ENCODE measurements at regions not wholly inside any gene's neighbourhood (a gene's known extent, or its start where the extent isn't known, plus 50 kb on each side); places are given as distances from the start of the nearest gene placed in this dataset.

DNA sequence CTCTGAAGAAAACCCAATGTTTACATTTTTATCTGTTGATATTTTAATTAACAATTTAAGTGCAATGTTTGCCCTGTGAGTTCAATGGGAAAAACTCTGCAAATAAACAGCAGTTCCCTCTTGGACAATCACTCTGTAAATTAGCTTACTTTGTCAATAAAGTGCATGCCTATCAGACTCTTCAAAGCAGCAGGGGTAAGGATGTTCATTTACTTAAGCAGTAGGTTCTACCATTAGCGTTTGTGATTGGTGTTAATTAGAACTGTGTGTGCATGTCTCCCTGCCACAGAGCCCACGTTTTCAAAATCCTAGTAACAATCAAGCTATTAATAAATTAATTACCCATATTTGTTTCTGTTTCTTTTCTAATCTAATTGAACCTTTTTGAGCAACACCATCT lies 1921.6 kb upstream of the WWC1 start:
- Histone ChIP-seq H4K20me1 (ENCODE audit: insufficient read depth) (no peaks in the 10 kb centered on the region), H3K4me2 (ENCODE audit: unreplicated experiment) (no peak overlapping the region), H3K4me1 (ENCODE audit: insufficient read depth) (no peaks in the 10 kb centered on the region), H3K79me2 (ENCODE audit: insufficient read depth) (no peaks in the 10 kb centered on the region), H2AFZ (no peak overlapping the region), H3K27ac (no peak overlapping the region), H3F3A (ENCODE audit: insufficient read depth) (no peaks in the 10 kb centered on the region), H3K9ac (no peak overlapping the region), H3K4me3 (no peak overlapping the region), H3K36me3 (ENCODE audit: low read depth) (no peaks in the 10 kb centered on the region), H3K9me3 (ENCODE audit: low read depth) (no peaks in the 10 kb centered on the region), H3K27me3 (replicated peaks; ENCODE audit: insufficient read depth) (no peaks in the 10 kb centered on the region), H3K9me2 (ENCODE audit: insufficient read depth) (no peaks in the 10 kb centered on the region)
- in situ Hi-C loops (cut with MboI) = no loop called here
- 7 to 8% methylated on average over 2 of the region's 2 CpGs for WGBS, 2 experiments (ENCODE audit: low coverage in 1 of 2, low lambda C conversion rate in 2 of 2, missing lambda C conversion rate in 2 of 2)
- no peak for DNase-seq
- TF ChIP-seq EZH2 (IDR thresholded peaks at IDR 0.05; ENCODE audit: insufficient read depth, poor library complexity, severe bottlenecking) (no peak), EZH2phosphoT487 (IDR thresholded peaks at IDR 0.05; ENCODE audit: insufficient read depth, low read depth) (no peak)

DNA sequence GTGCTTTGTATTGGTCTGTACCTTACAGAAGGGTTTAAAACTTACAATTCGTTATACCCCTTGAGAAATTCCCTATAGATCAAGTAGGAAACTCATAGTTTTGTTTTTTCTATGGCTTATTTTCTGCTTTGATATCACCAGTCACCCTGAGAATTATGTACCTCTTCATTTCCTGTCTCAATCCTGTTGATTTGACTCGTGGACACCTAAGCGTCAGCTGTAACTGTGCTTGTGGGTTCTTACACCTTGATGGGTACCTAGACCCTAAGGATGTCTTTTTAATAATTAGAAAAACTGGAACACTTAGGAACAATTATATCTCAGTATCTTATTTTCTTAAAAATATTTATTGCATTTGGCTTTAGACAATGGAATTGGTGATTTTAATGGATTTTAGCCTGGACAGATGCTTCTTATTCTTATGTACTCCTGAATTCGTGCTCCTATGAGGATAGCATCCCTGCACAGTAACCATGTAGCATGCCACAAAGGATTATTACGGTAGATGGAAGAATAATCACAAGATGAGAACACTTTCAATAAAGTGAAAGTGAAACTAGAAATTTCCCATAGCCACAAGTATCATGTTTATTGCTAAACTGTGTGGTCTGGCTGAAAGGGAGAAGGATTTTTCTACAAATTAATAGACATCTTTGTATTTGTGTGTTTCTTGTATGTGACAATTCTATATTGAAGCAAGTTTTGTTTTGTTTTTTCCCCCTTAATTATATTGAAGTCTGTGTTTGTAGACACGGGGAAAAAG lies 1920.3 kb upstream of the WWC1 start:
- WGBS, 2 experiments (ENCODE audit: low coverage in 1 of 2, low lambda C conversion rate in 2 of 2, missing lambda C conversion rate in 2 of 2) = 17 to 23% methylated on average over 6 of the region's 6 CpGs

DNA sequence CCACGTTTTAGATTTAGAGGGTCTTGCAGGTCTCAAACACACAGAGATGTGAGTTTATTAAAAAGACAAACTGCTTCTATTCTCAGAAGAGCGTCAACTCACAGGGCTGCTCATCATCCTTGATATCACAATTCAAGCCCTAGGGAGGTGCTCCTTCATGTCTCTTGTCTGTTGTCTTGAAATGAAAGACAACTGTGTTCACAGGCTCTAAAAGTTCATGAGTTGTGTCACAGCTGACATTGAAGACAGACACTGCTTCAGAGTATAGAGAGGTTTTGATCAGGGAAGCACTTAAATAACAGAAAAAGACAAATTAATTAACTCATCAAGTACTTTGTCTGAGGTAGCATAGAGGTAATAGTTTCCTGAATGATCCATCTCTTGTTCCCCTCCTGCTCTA lies 1917.6 kb upstream of the WWC1 start:
- no peak for DNase-seq
- H3K27ac ChIP-seq = no peak overlapping the region
- no peaks in the 10 kb centered on the region for H3K36me3 ChIP-seq (ENCODE audit: low read depth)
- H3K4me2 ChIP-seq (ENCODE audit: unreplicated experiment) = no peak overlapping the region
- no peaks in the 10 kb centered on the region for H3F3A ChIP-seq (ENCODE audit: insufficient read depth)
- H3K9me2 ChIP-seq (ENCODE audit: insufficient read depth) = no peaks in the 10 kb centered on the region
- TF ChIP-seq EZH2phosphoT487 (IDR thresholded peaks at IDR 0.05; ENCODE audit: insufficient read depth, low read depth) (no peak), EZH2 (IDR thresholded peaks at IDR 0.05; ENCODE audit: insufficient read depth, poor library complexity, severe bottlenecking) (no peak)
- H3K4me1 ChIP-seq (ENCODE audit: insufficient read depth) = no peaks in the 10 kb centered on the region
- no peak overlapping the region for H3K4me3 ChIP-seq
- in situ Hi-C loops (cut with MboI) = no loop called here
- no peaks in the 10 kb centered on the region for H3K79me2 ChIP-seq (ENCODE audit: insufficient read depth)
- WGBS, 2 experiments (ENCODE audit: low coverage in 1 of 2, low lambda C conversion rate in 2 of 2, missing lambda C conversion rate in 2 of 2) = 11% methylated on average over 2 of the region's 2 CpGs
- no peaks in the 10 kb centered on the region for H3K9me3 ChIP-seq (ENCODE audit: low read depth)
- H4K20me1 ChIP-seq (ENCODE audit: insufficient read depth) = no peaks in the 10 kb centered on the region
- H2AFZ ChIP-seq = no peak overlapping the region
- no peaks in the 10 kb centered on the region for H3K27me3 ChIP-seq (replicated peaks; ENCODE audit: insufficient read depth)
- no peak overlapping the region for H3K9ac ChIP-seq

More for the DNA sequence above, 1920.3 kb upstream of the WWC1 start:
- peak overlapping the region; percentile 34 for H3K4me2 ChIP-seq (ENCODE audit: unreplicated experiment)
- H3F3A ChIP-seq (ENCODE audit: insufficient read depth) = no peaks in the 10 kb centered on the region
- H3K9me3 ChIP-seq (ENCODE audit: low read depth) = no peaks in the 10 kb centered on the region
- H3K9me2 ChIP-seq (ENCODE audit: insufficient read depth) = no peaks in the 10 kb centered on the region
- peak overlapping the region; percentile 30; the same call in 1 of the 2 replicates for H3K9ac ChIP-seq
- H2AFZ ChIP-seq = peak overlapping the region; percentile 58
- no peaks in the 10 kb centered on the region for H3K79me2 ChIP-seq (ENCODE audit: insufficient read depth)
- DNase-seq = peak; percentile 3
- H3K4me1 ChIP-seq (ENCODE audit: insufficient read depth) = no peaks in the 10 kb centered on the region
- no peak overlapping the region for H3K27ac ChIP-seq
- H3K36me3 ChIP-seq (ENCODE audit: low read depth) = no peaks in the 10 kb centered on the region
- TF ChIP-seq EZH2 (IDR thresholded peaks at IDR 0.05; ENCODE audit: insufficient read depth, poor library complexity, severe bottlenecking) (no peak), EZH2phosphoT487 (IDR thresholded peaks at IDR 0.05; ENCODE audit: insufficient read depth, low read depth) (no peak)
- H4K20me1 ChIP-seq (ENCODE audit: insufficient read depth) = no peaks in the 10 kb centered on the region
- in situ Hi-C loops (cut with MboI) = no loop called here
- no peaks in the 10 kb centered on the region for H3K27me3 ChIP-seq (replicated peaks; ENCODE audit: insufficient read depth)
- H3K4me3 ChIP-seq = peak overlapping the region; percentile 63

DNA sequence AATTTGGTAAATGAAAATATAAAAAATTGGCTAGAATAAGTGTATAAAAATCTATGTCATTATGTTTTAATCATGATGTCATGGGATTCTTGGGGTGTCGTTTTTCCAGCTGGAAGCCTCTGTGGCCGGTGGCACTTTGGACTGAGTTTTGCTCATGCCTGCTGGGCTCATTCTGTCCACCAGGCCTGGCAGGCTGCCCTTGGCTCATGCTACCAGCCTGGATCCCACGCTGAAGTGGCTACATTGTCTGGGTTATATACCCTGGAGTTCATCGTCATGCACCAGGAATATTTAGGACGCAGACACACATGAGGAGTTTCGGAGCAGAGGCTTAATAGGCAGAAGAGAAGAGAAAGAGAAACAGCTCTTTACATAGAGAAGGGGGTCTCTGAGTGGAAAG lies 1913.7 kb upstream of the WWC1 start:
- Histone ChIP-seq H3F3A (ENCODE audit: insufficient read depth) (no peaks in the 10 kb centered on the region), H4K20me1 (ENCODE audit: insufficient read depth) (no peaks in the 10 kb centered on the region), H3K79me2 (ENCODE audit: insufficient read depth) (no peaks in the 10 kb centered on the region), H3K27ac (no peak overlapping the region), H3K27me3 (replicated peaks; ENCODE audit: insufficient read depth) (no peaks in the 10 kb centered on the region), H3K4me3 (no peak overlapping the region), H3K4me1 (ENCODE audit: insufficient read depth) (no peaks in the 10 kb centered on the region), H3K9me3 (ENCODE audit: low read depth) (no peaks in the 10 kb centered on the region), H3K36me3 (ENCODE audit: low read depth) (no peaks in the 10 kb centered on the region), H3K4me2 (ENCODE audit: unreplicated experiment) (no peak overlapping the region), H2AFZ (no peak overlapping the region), H3K9me2 (ENCODE audit: insufficient read depth) (no peaks in the 10 kb centered on the region), H3K9ac (no peak overlapping the region)
- no peak for DNase-seq
- WGBS, 2 experiments (ENCODE audit: low coverage in 1 of 2, low lambda C conversion rate in 2 of 2, missing lambda C conversion rate in 2 of 2) = 27 to 29% methylated on average over 6 of the region's 6 CpGs
- no peak for TF ChIP-seq EZH2 (IDR thresholded peaks at IDR 0.05; ENCODE audit: insufficient read depth, poor library complexity, severe bottlenecking)
- TF ChIP-seq EZH2phosphoT487 (IDR thresholded peaks at IDR 0.05; ENCODE audit: insufficient read depth, low read depth) = no peak
- in situ Hi-C loops (cut with MboI) = no loop called here
